T-helper 2 cell (primary cell): ENCODE measurements at regions not wholly inside any gene's neighbourhood (a gene's known extent, or its start where the extent isn't known, plus 50 kb on each side); places are given as distances from the start of the nearest gene placed in this dataset.
"Not testable (repeated sequence)": the region's sequence is repeated elsewhere in the genome, so short reads cannot be mapped to it uniquely, and the experiment has no call there.

Experiments used
- DNase-seq, 5 experiments: peaks; one replicate each; pipeline versions ENCODE4 v3.0.0 to v3.0.0-alpha.2; 2012 to 2022

DNA sequence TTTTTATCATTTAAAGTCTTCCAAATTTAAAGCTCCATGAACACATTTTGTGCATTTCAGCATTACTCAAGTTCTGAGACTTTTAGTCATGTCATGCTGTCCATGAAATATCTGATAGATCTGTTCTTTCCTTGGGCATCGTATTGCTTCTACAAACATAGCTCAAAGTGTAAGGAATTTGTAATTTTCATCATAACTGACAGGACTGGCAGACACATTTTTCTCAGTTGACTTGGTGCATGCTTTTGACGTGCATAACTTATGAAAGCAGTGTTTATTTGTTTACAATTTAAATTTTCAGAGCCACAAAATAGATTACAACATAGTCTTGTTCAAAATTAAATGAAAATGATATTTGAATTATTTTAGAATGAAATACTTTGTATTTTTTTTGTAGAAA is 812.1 kb upstream of the NOVA1 start:
- no peak for DNase-seq

DNA sequence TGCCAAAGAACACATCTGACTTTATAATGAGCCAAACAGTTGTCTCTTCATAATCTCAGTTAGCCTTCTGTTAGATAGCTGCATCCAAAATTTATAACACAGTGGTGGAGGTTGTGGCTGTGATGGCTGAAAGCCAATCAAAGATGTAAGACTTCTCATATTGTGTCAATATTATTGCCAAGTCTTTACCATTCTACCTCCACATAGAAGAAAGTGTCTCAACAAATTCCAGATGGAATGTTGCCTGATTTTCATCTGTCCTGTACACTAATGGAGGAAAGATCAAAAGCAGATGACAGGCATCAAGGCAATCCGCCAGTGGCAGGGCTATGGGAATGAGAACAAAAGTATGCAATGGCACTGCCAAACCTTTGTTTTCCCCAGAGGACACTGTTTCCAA is 813.1 kb upstream of the NOVA1 start:
- no peak for DNase-seq

DNA sequence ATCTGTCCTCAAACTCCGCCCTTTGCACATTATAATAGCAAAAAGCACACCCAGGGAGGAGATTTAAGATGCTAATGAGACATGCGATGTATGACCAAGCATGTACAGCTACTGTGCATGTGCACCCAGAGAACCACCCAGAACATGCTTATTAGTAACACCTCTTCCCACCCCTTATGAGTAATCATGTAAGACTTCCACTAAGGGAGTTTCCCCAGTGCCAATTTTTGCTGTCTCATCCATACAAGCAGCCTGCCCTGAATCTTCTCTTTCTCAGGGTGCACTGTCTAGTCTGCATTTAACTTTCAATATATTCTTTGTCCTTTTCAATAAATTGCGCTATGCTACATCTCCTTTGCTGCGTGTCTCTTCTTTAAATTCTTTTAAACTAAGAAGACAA is 830.0 kb upstream of the NOVA1 start:
- no peak for DNase-seq

DNA sequence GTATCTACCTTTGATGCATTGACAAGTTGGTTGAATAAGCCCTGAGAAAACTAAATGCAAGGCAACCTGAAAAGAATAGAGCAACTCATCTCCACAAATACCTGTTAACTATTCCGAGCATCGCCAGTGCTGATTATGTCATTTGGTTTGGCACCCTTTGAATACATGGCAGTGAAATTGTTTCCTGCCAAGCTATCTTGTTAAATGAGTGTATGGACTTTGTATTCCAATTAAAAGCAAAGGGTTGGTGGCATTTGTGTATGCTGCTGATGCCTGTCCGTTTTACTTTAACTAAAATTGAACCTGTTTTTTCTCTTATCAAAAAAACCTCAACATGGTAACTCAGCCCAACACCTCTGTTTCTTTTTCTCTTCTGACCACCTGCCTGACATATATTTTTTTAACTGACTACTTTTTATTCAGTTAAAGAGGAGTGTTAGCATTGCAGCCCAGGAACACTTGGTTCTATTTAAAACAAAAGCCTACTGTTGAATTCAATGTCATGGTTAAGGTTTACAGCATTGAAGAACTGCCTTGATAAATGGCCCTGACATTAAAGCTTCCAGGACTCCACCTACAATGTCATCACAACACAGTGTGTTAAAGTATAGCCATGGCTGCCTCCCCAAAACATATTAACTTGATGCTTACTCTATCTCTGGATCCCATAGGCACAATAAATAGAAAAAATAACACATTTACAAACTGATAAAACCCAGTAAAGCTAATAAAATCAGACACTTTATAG is 838.3 kb upstream of the NOVA1 start:
- no peak for DNase-seq

DNA sequence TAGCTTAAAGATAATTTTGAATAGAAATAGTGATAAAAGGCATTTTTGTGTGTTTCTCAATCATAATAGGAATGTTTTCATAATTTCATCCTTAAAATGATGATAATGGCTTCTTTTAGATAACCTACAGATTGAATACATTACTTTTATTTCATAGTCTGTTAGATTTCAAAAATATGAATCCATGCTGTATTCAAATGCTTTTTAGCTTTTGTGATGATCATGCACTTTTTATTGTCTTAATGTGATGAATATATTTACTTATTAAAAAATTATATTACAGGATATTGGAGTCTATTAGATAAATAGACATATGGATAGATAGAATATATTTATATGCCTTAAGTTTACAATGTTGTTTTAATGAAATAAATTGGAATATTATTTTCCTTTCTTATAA is 886.8 kb upstream of the NOVA1 start:
- no peak for DNase-seq

DNA sequence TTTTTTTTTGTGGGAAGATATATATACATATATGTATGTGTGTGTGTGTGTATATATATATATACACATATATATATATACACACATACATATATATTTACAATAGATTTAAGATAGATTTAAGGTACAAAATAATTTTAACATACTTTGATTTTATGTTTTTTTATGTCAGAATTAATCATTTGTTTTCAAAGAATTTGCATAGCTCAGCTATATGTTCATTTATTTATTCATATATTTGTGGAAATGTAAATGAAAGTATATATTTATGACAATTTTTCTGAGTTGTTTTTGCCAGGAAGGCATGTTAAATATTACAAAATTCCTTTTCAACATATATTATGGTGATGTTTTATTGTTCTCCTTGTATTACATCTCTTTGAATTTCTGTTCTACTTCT is 887.4 kb upstream of the NOVA1 start:
- DNase-seq: no peak

DNA sequence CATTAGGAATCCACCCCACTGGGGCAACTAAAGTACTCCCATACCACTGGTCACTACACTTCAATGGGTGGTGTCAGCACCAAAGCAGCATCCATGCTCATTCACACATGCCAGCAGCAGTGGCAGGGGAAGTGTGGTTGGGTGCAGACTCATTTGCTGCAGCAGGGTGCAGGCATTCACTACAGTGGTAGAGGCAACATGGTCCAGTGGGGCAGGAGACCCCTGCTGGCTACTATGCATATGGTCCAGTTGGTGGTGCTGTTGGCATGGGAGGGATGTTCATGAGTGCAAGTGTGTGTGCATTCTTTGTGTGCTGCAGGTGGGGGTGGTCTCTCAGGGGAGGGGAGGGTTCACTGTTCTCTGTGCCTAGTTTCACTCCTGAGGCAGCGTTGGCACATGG is 908.4 kb upstream of the NOVA1 start:
- no peak for DNase-seq

DNA sequence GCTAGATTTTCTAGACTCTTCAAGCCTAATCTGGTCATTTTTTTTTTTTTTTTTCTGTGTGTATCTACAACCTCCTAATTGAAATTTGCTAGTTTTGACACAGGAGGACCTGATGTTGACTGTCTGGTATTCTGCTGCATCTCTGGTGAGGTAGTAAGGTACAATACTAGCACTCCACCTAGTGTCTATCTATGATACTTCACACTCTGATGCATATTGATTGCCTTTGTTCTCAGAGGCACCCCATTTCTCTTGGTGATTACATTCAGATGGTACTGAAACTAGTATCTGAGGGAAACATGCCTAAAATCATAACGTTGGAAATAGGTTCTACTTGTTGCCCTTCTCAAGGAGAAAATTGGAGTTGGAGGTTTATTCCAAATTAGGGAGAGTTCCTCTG is 930.5 kb upstream of the NOVA1 start:
- no peak for DNase-seq

DNA sequence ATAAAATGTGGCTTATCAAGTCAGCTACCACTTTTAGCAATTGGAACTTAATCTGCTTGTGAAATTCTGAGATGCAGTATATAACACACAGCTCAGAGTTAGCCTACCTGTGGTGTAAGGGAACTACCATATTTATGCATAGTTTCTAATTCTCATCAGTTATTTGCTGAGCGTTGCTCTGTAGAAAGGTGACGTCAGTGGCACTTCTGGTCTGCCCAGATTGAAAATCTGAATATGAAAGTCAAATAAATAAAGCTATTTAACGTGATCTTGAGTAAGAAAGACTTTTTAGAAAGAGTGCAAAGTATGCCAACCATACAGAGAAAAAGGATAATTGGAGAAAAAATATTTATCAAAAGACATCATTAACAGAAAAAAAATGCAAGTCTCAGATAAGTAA is 938.9 kb upstream of the NOVA1 start:
- no peak for DNase-seq

DNA sequence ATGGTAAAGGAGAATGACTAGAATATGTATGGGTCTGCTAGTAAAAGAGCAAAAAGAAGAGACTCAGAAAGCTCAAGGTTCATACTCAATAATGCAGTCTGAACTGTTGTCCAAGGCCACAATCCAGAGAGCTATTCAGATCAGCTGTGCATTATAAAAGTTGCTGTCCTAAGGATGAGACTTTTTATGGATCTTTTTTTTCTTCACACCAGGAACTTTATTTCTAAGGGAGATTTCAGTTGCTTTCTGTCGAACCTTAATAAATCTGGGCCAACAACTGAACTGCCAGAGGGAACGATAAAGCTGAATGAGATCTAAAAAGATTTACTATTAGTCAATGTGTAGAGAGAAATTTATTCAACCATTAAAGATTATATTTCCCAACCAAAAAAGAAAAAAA is 948.3 kb upstream of the NOVA1 start:
- DNase-seq: no peak

DNA sequence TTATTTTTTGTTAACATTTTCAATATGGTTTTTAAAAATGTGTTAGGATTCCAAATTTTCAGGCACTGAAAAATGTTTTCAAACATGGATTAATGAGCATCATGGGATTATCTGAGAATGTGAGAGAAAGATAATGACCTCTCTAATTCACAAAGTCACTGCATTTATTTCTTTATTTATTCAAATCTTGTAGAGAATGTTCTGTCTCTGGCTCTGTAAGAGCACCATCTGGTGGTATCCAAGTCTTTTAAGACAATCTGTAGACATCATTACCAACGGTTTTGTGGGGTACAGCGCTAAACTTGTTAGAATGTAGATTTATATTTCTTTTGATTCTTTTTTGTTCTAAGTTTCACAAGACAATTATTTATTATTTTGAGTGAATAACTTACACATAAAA is 956.0 kb upstream of the NOVA1 start:
- DNase-seq: no peak

DNA sequence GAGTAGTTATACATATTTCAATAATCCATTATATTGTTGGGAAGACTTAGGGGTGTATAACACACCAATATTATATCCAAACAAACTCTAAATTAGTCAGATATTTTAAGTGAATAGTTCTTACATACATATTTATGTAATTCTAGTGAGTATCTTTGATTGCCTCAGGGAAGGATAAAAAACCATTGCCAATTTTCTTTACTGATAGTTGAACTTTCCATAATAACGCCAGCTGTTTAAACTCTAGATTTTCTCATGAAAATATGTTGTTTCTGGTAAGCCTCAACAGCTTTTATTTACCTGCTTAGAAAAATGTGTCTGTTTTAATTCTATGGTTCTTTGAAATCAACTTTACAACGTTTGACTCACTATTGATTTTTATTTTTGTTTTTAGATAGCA is 959.6 kb upstream of the NOVA1 start:
- no peak for DNase-seq

DNA sequence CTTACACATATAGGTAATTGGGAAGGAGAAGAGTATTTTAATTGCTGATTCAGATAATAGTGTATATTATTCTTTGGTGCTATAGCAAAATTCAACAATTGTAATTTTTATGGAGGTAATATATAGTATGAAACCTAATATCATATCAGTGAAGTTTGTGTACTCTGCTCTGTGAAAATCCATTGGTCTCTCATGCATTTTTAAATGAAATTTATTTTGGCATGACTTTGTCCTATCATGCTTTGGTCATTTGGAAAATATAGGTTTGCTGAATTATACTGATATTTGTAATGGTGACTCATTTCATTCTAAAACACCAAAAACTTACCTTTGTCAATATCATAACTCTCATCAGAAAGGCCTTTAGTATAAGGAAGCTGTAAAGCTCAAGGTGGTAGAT is 962.0 kb upstream of the NOVA1 start:
- no peak for DNase-seq

DNA sequence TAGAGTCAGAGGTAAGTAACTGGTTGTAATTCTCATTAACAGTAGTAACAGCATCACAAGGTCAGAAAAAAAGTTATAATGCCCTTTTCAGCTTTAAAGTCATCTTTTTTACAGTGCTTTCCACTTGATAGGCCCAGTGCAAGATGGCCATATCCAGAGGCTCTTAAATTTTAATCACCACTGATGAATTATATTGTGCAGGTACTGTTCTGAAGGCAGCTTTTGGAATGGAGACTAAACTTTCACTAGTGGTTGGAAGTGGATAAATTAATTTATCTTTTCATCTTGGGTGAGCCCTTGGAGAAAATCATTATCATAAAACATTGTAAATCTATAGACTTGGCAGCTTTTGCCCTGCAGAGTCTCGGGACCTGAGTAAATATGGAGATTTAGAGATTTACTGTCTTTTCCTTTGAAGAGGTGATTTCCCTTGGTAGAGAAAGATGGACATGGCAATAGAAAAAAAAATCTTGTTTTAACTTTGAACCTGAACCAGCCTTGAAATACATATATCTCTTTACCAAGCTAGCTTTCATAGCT is 969.1 kb upstream of the NOVA1 start:
- DNase-seq: no peak

DNA sequence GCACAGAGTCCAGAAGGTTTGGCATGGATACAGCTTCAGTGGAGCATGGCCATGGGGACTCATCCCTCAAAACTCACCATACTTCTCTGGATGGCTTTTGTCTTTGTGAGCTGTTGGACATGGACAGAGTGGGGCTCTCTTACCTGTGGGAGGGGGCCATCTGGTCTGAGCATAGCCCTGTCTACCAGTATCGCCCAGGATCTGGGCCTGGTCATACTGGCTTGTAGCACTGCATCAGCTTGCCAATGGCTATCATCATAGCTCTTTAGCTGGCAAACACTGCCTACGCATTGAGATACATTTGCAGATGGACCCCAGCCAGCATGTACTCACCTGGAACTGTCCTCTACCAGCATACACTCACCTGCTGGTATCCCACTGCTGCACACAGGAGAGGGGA is 975.2 kb upstream of the NOVA1 start:
- DNase-seq: no peak

DNA sequence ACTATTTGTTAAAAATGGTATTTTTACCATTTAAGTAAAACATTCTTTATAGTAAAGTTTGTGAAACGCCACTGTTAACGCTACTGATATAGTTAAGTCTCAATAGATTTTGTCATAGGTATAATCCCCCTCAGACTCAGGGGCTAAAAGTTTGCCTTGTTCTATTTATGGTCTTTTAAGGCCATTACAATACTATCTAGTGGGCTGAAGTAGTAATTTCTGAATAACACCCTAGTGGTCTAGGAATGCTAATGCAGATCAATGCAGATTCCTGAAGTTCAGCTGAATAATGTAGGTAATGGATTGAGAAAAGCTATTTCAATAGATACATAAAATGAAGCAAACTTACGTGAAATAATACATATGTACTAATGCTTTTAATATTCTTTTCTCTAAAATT is 989.3 kb upstream of the NOVA1 start:
- DNase-seq: no peak

DNA sequence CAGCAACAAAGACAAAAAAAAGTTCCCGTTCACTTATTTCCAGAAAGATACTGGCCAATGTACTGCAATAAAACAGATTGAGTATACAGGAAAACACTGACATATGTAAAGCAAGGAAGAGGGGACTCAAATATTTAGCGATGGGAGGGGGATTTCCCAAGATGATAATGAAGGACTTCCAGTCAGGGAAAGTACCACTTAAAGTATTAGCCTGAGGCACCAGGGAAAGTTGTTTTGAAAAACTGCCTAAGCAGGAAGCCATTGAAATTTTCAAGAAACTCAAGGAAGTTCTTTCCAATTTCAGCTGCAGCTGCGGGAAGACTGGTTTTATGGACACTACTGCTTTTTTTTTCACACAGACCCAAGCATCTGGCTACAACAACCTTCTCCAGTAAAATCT is 1007.4 kb upstream of the NOVA1 start:
- no peak for DNase-seq

DNA sequence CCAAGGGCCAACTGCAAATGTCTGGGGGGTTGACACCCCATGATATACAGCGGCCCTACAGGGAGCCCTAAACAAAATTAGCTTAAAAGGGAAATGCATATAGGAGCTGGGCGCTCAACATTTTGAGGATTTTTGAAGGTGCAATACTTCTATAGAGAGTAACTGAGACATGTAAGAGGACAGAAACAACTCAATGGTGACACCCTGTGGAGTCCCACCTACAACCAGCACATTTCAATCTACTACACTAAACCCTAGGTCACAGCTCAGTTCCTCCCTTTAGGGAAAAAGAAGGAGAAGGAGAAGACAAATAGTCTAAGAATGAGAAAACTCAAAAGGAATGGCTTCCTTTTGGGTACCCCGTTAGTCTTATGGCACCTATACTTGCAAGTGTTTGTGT is 1010.5 kb upstream of the NOVA1 start:
- no peak for DNase-seq

DNA sequence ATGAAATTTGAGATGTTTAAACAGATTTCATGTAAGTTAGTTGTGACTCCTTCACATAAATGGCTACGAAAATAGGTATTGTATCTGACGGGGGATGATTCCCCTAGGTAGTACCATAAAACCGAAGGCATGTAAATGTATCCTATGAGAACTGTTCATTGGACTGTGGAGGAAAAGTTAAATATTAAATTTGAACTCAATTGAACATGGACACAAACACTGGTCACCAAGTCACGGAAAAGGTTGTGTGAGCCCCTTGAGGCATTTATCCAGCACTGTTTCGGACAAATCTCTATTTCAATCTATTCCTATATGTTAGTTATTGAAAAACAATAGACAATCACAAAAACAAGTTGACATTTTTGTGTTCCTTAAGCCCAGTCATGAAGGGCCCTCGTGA is 1014.3 kb upstream of the NOVA1 start:
- DNase-seq: no peak

DNA sequence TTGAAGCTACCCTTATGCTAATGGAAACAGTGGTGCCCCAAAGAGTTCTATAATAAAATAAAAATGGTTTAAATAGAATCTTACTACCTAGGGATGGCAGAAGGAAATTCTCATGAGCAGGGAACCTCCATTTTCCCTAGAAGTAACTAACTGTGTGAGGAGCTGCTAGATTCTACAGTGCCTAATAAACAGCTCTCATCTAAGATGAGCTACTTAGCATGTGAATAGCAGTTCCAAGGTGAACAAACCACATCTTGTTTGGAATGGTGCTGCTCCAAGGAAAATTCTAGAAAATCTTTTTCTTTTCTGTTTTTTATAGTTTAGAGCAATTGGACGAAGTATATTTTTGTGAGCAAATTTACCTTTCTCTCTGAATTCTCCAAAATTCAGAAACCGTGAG is 1015.3 kb upstream of the NOVA1 start:
- DNase-seq: no peak

DNA sequence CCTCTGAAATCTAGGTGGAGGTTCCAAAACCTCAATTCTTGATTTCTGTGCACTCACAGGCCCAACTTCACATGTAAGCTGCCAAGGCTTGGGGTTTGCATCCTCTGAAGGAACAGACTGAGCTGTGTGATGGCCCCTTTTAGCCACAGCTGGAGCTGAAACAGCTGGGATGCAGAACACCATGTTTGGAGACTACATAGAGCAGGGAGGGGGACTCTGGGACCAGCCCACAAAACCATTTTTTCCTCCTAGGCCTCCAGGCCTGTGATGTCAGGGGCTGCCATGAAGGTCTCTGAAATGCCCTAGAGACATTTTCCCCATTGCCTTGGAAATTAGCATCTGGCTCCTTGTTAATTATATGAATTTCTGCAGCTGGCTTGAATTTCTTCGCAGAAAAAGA is 1025.9 kb upstream of the NOVA1 start:
- DNase-seq: no peak

DNA sequence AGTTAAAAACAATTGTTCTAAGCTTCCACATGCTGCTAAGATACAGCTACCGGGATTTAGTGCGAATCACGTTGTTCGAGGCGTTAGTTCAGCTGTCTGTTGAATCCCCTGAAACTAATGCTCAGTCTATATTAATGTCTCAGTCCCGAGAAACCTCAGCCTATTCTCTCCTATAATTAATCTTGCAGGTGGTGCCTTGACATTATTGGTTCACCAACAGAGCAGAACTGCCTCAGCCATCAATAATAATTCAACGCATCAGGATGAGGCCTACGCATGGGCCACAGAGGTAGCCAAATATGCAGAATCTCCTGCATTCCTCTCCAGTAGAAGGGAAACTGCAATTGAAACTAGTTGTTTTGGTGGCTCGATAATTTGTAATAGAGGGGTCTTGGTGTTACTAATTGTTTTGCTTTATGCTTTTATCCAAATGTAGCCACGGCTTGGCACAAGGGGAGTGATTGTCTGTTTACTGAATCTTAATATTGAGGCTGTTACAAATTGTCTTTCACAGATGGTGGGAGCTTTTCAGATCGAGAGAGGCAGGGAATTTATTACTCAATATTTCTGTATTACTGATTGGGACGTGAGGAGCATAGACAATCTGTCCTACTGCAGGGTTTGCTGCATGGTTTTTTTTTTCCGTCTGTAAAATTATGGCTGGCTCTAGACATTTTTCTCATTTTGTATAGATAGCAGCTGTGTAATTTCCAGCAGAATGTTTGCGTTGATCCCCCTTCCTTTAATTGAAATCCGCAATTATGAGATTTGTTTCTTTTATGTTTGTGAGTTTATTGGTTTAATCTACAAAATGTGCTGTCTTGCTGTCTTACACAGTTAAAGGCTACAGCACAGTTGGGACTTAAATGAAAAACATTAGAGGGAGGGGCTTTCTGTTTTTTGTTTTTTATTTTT is 1036.5 kb upstream of the NOVA1 start:
- DNase-seq: no peak

DNA sequence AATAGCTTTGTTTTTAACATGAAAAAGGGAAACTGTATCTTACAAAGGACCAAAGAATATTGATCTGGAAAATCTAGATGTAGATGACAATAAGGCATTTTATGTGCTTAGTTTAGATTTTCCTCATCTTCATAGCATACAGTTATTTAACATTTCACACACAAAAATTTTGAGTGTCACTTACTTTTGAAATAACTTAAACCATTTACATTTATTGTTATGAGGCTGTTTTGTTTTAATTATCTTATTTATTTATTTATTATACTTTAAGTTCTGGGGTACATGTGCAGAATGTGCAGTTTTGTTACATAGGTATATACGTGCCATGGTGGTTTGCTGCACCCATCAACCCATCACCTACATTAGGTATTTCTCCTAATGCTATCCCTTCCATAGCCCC is 1042.9 kb upstream of the NOVA1 start:
- DNase-seq: not testable (repeated sequence)

DNA sequence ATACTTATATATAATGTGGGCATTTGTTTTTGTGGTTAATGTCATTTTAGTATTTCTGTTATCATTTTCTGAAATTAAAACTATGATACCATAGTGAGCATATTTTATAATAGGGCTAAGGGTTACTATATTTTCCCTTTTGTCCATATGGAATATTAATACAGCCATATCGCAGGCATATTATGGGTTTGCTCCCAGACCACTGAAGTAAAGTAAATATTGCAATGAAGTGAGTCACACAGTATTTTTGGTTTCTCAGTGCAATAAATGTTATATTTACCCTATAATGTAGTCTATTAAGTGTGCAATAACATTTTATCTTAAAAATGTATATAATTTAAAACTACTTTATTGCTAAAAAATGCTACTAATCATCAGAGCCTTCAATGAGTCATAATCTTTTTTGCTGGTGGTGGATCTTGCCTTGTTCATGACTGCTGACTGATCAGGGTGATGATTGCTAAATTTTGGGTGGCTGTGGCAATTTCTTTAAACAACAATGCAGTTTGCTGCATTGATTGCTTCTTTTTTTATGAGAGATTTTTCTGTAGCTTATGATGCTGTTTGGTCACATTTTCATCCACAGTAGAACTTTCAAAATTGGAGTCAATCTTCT is 1044.5 kb upstream of the NOVA1 start:
- DNase-seq: no peak
